ENCODE measurements at regions not wholly inside any gene's neighbourhood (a gene's known extent, or its start where the extent isn't known, plus 50 kb on each side); places are given as distances from the start of the nearest gene placed in this dataset.
A peak's percentile ranks its signal among the peaks of the same experiment; 100 is the strongest.
"Not testable (repeated sequence)": the region's sequence is repeated elsewhere in the genome, so short reads cannot be mapped to it uniquely, and the experiment has no call there.

- DNase-seq (ENCODE audit: insufficient read length, low spot score) (no peak), FAIRE-seq (no peak)
Measured at GRCh38 chrX:87924619-87925018, 407.0 kb downstream of the KLHL4 start.

DNA sequence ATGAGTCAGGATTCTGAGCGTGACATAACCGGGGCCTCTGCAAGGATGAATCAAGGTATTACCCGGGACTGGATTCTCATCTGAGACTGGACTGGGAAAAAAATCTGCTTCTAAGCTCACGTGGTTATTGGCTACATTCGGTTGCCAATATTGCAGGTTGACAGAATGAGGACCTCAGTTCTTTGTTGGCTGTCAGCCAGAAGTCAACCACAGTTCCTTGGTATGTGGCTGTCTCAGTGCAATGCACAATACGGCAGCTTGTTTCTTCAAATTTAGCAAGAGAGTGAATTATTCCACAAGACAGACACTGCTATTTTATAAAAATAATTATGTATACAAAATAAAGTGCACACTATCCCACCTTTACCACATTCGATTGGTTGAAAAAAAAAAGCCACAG, 424.2 kb downstream of the KLHL4 start:
- FAIRE-seq (no peak), DNase-seq (ENCODE audit: insufficient read length, low spot score) (no peak)

GRCh38 chrX:87961471-87961870, 443.9 kb downstream of the KLHL4 start:
- DNase-seq (ENCODE audit: insufficient read length, low spot score): no peak
- no peak for FAIRE-seq

GRCh38 chrX:87968118-87968517, 450.5 kb downstream of the KLHL4 start:
- FAIRE-seq: no peak

GRCh38 chrX:87972121-87972520, 454.5 kb downstream of the KLHL4 start:
- FAIRE-seq; DNase-seq (ENCODE audit: insufficient read length, low spot score): not testable (repeated sequence)

More at GRCh38 chrX:87968118-87968517, 450.5 kb downstream of the KLHL4 start:
- no peak for DNase-seq (ENCODE audit: insufficient read length, low spot score)

DNA sequence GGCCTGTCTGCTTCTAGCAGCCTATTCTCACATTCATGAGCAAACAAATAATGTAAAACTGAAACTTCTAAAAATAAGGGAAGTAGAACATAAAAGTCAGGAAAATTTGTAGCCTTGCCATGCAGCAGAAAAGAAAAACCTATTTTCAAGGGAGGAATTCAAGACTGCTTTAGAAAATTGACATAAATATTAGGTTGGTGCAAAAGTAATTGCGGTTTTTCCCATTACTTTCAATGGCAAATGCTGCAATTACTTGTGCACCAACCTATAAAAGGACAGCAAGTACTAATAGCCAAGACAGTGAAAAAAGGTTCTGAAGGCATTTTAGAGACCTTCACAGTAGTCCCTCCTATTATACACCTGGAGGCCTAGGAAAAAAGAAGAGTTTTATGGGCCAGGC, 457.8 kb downstream of the KLHL4 start:
- DNase-seq (ENCODE audit: insufficient read length, low spot score): no peak
- FAIRE-seq: no peak

DNA sequence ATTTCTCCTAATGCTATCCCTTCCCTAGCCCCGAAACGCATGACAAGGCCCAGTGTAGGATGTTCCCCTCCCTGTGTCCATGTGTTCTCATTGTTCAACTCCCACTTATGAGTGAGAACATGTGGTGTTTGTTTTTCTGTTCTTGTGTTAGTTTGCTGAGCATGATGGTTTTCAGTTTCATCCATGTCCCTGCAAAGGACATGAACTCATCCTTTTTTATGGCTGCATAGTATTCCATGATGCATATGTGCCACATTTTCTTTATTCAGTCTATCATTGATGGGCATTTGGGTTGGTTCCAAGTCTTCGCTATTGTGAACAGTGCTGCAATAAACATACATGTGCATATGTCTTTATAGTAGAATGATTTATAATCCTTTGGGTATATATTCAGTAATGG, 490.3 kb downstream of the KLHL4 start:
- DNase-seq (ENCODE audit: insufficient read length, low spot score); FAIRE-seq: not testable (repeated sequence)

DNA sequence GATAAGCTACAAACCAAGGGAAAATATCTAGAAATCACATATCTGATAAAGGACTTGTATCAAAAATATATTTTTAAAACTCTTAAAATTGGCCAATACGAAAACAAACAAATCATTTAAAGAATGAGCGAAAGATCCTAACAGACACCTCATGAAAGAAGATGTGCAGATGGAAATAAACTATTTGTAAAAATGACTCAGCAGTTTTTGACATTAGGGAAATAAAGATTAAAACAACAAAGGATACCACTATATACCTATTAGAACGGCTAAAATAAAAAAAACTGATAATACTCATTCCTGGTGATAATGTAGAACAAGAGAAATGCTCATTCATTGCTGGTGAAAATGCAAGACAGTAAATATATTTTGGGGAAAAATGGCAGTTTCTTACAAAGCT, 506.4 kb downstream of the KLHL4 start:
- DNase-seq (ENCODE audit: insufficient read length, low spot score): no peak
- FAIRE-seq: no peak

DNA sequence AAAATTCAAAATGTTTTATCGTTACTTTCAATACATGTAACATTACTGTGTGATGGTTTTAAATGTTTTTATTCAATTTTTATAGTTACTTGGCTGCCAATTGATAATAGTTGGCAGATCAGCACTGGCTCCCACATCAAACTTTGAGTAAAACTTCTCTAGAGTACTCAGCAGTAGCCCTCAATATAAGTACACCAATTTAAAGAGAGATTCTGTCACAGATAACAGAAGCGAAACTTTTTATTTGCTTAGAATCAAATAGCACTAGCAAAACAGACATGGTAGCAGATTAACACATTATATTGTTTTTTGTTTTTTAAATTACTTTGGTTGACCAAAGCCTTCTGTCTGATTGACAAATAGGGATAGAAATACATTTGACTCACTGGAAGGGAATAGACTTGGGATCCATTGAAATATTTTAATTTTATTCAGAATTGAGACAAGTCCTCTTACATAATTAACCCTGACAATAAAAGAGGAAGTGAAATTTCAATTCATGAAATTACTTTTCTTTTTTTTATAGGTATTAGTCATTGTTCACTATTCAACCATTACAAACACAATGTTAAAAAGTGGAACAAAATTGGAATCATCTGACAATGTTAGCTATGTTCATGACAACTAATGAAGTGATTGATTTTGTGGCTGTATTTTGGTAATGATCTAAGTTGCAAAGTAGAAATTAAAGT, 554.9 kb downstream of the KLHL4 start:
- FAIRE-seq (no peak), DNase-seq (ENCODE audit: insufficient read length, low spot score) (no peak)

- DNase-seq (ENCODE audit: insufficient read length, low spot score) (no peak), FAIRE-seq (no peak)
Measured at GRCh38 chrX:88101968-88102367, 584.4 kb downstream of the KLHL4 start.

DNA sequence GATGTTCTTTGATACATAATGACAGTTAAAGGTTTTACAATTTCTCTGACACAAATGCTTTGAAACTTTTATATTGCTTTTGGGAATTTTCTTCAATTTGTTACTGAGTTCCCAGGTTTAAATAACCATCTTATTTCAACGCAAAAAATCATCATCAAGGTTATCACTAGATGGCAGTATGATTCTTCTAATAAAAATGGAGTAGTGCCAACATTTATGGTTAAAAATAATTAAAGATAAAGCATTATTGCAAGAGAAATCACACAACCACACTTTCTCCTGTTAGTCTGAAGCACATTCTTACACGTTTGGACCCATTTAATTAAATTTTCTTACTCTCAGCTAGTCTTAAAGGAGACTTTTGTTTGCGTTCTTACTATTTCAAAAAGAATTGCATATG, 611.3 kb upstream of the CPXCR1 start:
- DNase-seq (ENCODE audit: insufficient read length, low spot score) (no peak), FAIRE-seq (no peak)

GRCh38 chrX:88136328-88136727, 610.7 kb upstream of the CPXCR1 start:
- no peak for FAIRE-seq
- DNase-seq (ENCODE audit: insufficient read length, low spot score): no peak

GRCh38 chrX:88146577-88146976, 600.4 kb upstream of the CPXCR1 start:
- no peak for FAIRE-seq
- DNase-seq (ENCODE audit: insufficient read length, low spot score): no peak

DNA sequence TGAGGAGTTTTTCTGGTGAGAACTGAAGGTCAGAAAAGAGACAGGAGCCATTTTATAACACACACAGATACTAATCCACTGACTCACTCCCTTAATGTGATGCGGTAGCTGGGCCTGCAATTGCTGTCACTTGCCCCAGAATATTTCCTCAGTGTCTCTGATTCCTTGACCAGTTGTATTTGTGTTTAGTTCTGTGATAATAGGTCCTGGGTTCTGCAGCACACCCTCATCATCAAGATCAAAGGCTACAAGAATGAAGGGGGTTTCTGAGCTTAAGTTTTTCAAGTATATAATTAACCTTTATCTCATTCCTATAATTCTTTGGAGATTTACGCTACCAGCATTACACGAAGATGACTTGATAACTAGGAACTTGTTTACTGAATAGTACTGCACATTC, 576.5 kb upstream of the CPXCR1 start:
- FAIRE-seq (no peak), DNase-seq (ENCODE audit: insufficient read length, low spot score) (no peak)

DNA sequence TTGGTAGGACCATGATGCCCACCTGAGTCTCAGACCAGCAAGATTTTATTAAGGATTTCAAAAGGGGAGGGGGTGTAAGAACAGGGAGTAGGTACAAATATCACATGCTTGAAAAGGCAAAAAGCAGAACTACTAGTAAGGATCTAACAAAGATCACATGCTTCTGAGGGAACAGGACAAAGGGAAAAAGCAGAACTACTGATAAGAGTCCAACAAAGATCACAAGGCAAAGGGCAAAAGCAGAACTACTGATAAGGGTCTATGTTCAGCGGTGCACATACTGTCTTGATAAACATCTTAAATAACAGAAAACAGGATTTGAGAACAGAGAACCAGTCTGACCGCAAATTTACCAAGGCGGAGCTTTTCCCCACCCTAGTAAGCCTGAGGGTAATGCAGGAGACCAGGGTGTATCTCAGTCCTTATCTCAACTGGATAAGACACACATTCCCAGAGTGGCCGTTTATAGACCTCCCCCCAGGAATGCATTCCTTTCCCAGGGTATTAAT, 573.0 kb upstream of the CPXCR1 start:
- DNase-seq (ENCODE audit: insufficient read length, low spot score); FAIRE-seq: not testable (repeated sequence)

- no peak for DNase-seq (ENCODE audit: insufficient read length, low spot score)
- no peak for FAIRE-seq
Measured at GRCh38 chrX:88202149-88202548, 544.9 kb upstream of the CPXCR1 start.

DNA sequence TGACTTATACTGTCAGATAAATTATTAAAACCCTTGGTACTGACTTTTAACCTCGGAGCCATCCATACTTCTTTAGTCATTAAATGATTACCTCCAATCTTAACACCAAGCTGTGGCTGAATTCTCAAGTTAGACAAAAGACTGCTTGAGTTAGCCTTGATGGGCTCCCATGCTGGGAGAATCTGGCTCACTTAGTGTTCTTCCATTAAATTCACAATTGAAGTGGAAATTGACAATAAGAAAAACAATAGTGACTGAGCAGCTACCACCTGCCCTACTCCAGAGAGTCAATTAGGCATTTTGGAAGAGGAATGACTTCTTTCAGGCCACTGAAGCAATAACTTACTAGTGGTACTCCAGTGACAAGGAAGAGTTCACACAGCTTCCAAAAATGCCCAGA, 503.0 kb upstream of the CPXCR1 start:
- no peak for FAIRE-seq

GRCh38 chrX:88284844-88285243, 462.2 kb upstream of the CPXCR1 start:
- no peak for DNase-seq (ENCODE audit: insufficient read length, low spot score)
- FAIRE-seq: no peak

More for the DNA sequence above, 503.0 kb upstream of the CPXCR1 start:
- DNase-seq (ENCODE audit: insufficient read length, low spot score): no peak

DNA sequence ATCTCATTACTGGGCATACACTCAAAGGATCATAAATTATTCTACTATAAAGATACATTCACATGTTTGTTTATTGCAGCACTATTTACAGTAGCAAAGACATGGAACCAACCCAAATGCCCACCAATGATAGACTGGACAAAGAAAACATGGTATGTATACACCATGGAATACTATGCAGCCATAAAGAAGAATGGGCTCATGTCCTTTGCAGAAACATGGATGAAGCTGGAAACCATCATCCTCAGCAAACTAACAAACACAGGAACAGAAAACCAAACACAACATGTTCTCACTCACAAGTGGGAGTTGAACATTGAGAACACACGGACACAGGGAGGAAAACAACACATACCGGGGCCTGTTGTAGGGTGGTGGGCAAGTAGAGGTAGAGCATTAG, 433.1 kb upstream of the CPXCR1 start:
- not testable (repeated sequence) for DNase-seq (ENCODE audit: insufficient read length, low spot score); FAIRE-seq

DNA sequence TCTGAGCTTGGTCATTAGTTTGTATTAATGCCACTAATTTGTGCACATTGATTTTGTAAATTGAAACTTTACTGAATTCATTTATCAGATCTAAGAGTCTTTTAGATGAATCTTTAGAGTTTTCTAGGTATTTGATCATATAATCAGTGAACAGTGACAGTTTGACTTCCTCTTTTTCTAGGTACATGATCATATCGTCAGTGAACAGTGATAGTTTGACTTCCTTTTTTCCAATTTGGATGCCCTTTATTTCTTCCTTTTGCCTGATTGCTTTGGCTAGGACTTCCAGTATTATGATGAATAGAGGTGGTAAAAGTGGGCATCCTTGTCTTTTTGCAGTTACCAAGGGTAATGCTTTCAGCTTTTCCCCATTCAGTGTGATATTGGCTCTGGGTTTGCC, 421.4 kb upstream of the CPXCR1 start:
- no peak for DNase-seq (ENCODE audit: insufficient read length, low spot score)
- no peak for FAIRE-seq

DNA sequence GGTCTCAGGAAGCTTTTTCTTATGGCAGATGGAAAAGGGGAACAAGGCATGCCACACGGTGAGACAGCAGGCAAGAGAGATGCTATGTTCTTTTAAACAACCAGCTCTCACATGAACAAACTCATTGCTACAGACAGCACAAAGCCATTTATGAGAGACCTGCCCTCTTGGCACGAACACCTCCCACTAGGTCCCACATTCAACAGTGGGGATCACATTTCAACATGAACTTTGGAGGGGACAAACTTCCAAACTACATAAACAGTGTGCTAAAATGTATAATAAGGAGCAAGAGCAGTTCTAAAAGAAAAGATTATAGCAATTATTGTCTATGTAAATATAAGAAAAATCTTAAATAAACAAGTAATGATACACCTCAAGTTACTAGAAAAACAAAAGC, 391.8 kb upstream of the CPXCR1 start:
- DNase-seq (ENCODE audit: insufficient read length, low spot score) (no peak), FAIRE-seq (no peak)

DNA sequence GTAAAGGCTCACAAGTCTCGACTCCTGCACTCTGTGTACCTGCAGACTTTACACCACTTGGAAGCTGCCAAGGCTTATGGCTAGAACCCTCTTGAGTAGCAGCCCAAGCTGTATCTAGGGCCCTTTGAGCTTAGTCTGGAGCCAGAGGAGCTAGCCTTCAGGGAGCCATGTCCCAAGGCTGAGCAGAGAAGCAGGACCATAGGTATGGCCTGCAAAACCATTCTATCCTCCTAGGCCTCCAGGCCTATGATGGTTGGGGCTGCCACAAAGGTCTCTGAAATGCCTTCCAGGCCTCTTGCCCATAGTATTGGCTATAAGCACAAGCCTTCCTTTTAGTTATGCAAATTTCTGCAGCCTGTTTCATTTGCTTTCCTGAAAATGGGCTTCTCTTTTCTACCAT, 380.7 kb upstream of the CPXCR1 start:
- FAIRE-seq: no peak

GRCh38 chrX:88378406-88378805, 368.6 kb upstream of the CPXCR1 start:
- no peak for DNase-seq (ENCODE audit: insufficient read length, low spot score)
- peak; percentile 26 for FAIRE-seq

More for the DNA sequence above, 380.7 kb upstream of the CPXCR1 start:
- DNase-seq (ENCODE audit: insufficient read length, low spot score): no peak

All from GM19239 (cell line).